ENCODE measurements at regions not wholly inside any gene's neighbourhood (a gene's known extent, or its start where the extent isn't known, plus 50 kb on each side); places are given as distances from the start of the nearest gene placed in this dataset.

GRCh38 chr3:151625586-151625985, 108.1 kb upstream of the AADACL2 start:
- Histone ChIP-seq H3K9me3 (no peaks in the 10 kb centered on the region), H3K27me3 (no peaks in the 10 kb centered on the region), H3K4me1 (no peaks in the 10 kb centered on the region), H3K4me3 (ENCODE audit: low read depth, low read length) (no peak overlapping the region), H3K36me3 (no peaks in the 10 kb centered on the region)
- no peak for DNase-seq
- TF ChIP-seq CTCF (IDR thresholded peaks at IDR 0.05; ENCODE audit: low read depth, low read length) = no peak

- DNase-seq = no peak
- no peaks in the 10 kb centered on the region for H3K27me3 ChIP-seq
- no peaks in the 10 kb centered on the region for H3K9me3 ChIP-seq
- no peaks in the 10 kb centered on the region for H3K36me3 ChIP-seq
- H3K4me1 ChIP-seq = no peaks in the 10 kb centered on the region
- TF ChIP-seq CTCF (IDR thresholded peaks at IDR 0.05; ENCODE audit: low read depth, low read length) = no peak
- H3K4me3 ChIP-seq (ENCODE audit: low read depth, low read length) = no peak overlapping the region
Observed at GRCh38 chr3:151625086-151625485, 108.6 kb upstream of the AADACL2 start.

GRCh38 chr3:151620071-151620470, 113.7 kb upstream of the AADACL2 start:
- Histone ChIP-seq H3K27me3 (no peaks in the 10 kb centered on the region), H3K36me3 (no peaks in the 10 kb centered on the region), H3K4me1 (no peaks in the 10 kb centered on the region), H3K4me3 (ENCODE audit: low read depth, low read length) (no peak overlapping the region), H3K9me3 (no peaks in the 10 kb centered on the region)
- no peak for DNase-seq
- TF ChIP-seq CTCF (IDR thresholded peaks at IDR 0.05; ENCODE audit: low read depth, low read length) = no peak

- no peak for DNase-seq
- no peaks in the 10 kb centered on the region for H3K4me1 ChIP-seq
- H3K36me3 ChIP-seq = no peaks in the 10 kb centered on the region
- no peaks in the 10 kb centered on the region for H3K9me3 ChIP-seq
- TF ChIP-seq CTCF (IDR thresholded peaks at IDR 0.05; ENCODE audit: low read depth, low read length) = no peak
- H3K4me3 ChIP-seq (ENCODE audit: low read depth, low read length) = no peak overlapping the region
- no peaks in the 10 kb centered on the region for H3K27me3 ChIP-seq
Observed at GRCh38 chr3:151615464-151615863, 118.3 kb upstream of the AADACL2 start.

GRCh38 chr3:151612115-151612514, 121.6 kb upstream of the AADACL2 start:
- H3K4me3 ChIP-seq (ENCODE audit: low read depth, low read length) = no peak overlapping the region
- H3K9me3 ChIP-seq = no peaks in the 10 kb centered on the region
- H3K36me3 ChIP-seq = no peaks in the 10 kb centered on the region
- H3K4me1 ChIP-seq = peaks cover 5% of the 10 kb centered on the region; the same call in 1 of the 2 replicates
- no peak for TF ChIP-seq CTCF (IDR thresholded peaks at IDR 0.05; ENCODE audit: low read depth, low read length)
- DNase-seq = no peak
- no peaks in the 10 kb centered on the region for H3K27me3 ChIP-seq

- TF ChIP-seq CTCF (IDR thresholded peaks at IDR 0.05; ENCODE audit: low read depth, low read length) = no peak
- H3K36me3 ChIP-seq = no peaks in the 10 kb centered on the region
- no peaks in the 10 kb centered on the region for H3K27me3 ChIP-seq
- peaks cover 5% of the 10 kb centered on the region; the same call in 1 of the 2 replicates for H3K4me1 ChIP-seq
- H3K4me3 ChIP-seq (ENCODE audit: low read depth, low read length) = no peak overlapping the region
- H3K9me3 ChIP-seq = no peaks in the 10 kb centered on the region
- no peak for DNase-seq
Observed at GRCh38 chr3:151611419-151611818, 122.3 kb upstream of the AADACL2 start.

Measured in BE2C (cell line).